Raji (cell line): ENCODE measurements at regions not wholly inside any gene's neighbourhood (a gene's known extent, or its start where the extent isn't known, plus 50 kb on each side); places are given as distances from the start of the nearest gene placed in this dataset.

ENCODE experiments used
- POLR2A ChIP-seq: IDR thresholded peaks from 2 replicates; pipeline ENCODE4 v1.6.1; 2011; ENCODE audit warnings: low read depth, low read length, control low read depth; ENCODE audit not compliant: insufficient read depth

GRCh38 chr5:68429510-68429909 is 214.0 kb downstream of the PIK3R1 start:
- no peak for TF ChIP-seq POLR2A

- TF ChIP-seq POLR2A = no peak
Measured at GRCh38 chr5:68430279-68430678, 214.7 kb downstream of the PIK3R1 start.

- TF ChIP-seq POLR2A = no peak
Measured at GRCh38 chr5:68431186-68431585, 215.6 kb downstream of the PIK3R1 start.

DNA sequence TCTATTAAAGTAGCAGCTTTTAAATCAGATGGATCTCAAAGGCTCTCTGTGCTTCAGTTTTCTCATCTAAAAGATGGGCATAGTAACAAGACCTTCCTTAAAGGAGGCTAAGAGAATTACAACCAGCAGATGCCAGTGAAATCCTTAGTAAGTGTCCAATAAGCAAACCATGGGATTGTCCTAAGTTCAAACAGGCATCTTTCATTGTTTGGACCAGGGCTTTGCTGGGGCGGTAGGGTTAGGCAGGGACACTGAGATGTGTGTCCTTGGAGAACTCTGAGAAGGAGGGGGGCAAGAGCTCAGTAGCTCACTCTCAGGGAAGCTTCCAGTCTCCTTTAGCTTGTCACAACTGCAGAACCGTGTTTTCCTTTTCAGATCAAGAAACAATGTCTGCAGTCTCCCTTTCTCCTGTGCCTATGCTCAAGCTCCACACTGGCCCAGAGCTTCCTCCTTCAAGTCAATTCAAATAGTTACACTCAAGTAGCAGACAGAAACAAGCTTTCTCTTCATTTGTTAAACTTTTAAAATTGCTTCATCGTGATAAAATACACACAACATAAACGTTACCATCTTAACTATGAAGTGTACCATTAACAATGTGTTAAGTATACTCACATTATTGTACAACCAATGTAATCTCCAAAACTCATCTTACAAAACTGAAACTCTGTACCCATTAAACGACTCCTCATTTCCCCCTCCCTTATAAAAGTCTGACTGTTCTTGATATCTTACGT is 216.2 kb downstream of the PIK3R1 start:
- TF ChIP-seq POLR2A = no peak

DNA sequence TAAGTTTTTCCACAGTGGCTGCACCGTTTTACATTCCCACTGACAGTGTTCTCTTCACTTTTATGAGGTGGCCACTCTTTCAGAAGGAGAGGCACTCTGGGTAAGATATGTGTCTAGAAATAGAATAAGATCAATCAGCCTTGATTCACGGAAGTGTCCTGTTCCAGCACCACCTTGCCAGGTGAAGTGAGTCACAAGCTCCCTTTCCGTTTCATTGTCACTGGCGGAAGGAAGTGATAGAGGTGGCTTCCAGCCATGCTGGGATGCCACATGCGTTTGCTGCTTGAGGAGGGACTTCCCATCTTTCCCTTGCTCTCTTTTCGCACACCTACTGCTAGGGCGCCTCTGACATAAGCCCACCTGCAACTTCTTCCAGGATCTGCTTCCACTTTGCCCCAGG is 217.1 kb downstream of the PIK3R1 start:
- TF ChIP-seq POLR2A = no peak

- no peak for TF ChIP-seq POLR2A
Measured at GRCh38 chr5:68433526-68433922, 218.0 kb downstream of the PIK3R1 start.

GRCh38 chr5:68433923-68434879 is 218.6 kb downstream of the PIK3R1 start:
- TF ChIP-seq POLR2A = no peak

DNA sequence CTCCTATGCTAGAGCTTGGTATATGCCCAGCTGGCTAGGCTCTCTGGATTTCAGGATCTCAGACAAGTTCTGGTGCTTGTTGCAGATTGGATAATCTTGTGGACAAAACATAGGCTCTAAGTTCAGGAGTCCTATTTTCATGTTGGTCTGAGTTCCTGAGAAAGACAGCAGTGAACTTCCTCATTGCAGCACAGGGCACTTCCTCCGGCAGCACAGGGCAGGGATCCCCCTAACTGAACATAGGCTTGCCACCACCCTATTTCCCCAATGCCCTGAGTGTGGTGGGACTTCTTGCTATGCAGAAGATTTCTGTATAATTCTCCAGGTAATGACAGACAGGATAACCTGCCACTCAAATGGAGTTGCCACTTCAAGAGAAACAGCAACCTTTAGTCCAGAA is 220.1 kb downstream of the PIK3R1 start:
- TF ChIP-seq POLR2A = no peak

DNA sequence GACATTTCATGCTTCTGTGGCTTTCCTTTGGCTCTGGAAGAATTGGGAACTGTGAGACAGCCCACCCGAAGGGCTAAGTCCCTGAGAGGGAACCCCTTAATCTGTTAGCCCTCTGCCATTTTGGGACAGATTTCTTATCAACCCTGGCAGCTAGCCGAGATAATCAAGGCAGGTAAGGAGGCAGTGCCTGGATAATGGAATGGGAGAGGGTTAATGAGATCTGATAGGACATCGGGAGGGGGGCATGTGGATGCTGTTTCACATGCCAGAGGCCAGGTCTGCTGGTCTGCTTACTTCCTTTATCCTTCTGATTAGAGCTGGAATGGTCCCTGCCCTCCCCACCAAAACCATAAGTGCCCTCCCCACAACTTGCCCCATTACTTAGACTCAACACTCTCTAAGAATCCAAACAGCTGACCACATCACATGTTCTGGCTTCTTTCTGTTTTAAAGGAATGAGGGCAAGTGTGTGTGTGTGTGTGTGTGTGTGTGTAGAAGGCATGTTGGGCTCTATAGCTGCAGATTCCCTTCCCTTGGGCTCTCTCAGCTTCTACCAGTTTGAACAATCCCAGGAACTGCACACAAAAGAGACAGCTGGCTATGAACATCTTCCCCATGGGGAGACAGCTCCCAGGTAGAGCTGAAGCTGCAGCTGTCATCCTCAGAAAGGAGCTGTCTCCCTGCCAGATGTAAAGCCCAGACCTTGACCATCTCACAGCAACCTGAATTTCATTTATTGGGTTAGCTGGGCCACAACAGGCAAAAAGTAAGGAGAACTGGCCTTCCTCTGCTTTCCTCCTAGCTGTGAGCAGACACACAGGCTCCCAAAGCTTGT is 221.3 kb downstream of the PIK3R1 start:
- TF ChIP-seq POLR2A = no peak

- TF ChIP-seq POLR2A = no peak
Measured at GRCh38 chr5:68438876-68439275, 223.3 kb downstream of the PIK3R1 start.

DNA sequence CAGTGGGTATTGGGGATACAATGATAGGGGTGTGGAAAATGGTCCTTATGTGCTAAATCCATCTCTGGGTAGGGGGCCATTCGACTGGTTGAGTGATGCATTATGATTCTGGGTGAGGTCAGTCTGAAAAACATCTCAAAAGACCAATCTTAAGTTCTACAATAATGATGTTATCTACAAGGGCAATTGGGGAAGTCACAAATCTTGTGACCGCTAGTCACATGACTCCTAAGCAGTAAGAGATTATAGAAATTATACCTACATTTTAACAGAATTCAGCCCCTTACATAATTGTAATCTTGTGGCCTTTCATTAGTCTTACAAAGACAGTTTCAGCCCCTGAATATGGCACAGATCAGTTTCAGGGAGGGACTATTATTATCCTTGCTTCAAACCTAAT is 224.7 kb downstream of the PIK3R1 start:
- TF ChIP-seq POLR2A = no peak

- no peak for TF ChIP-seq POLR2A
Measured at GRCh38 chr5:68440651-68441050, 225.1 kb downstream of the PIK3R1 start.

GRCh38 chr5:68441309-68442073 is 225.9 kb downstream of the PIK3R1 start:
- no peak for TF ChIP-seq POLR2A

DNA sequence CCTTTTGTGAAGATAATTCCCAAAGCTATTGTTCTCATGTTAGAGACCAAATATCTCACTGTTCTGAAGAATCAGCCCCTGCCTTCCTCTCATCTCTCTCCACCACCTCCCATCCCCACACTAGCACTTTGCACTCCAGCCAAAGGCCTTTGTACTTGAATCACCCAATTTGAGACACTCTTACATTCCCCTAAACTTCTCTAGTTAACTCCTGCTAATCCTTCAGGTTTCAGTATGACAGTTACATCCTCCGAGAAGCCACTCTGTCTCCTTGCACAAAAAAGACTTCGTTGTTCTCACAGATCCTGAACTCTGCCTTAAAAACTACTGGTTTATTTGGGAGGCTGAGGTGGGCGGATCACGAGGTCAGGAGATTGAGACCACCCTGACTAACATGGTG is 227.5 kb downstream of the PIK3R1 start:
- no peak for TF ChIP-seq POLR2A
